ENCODE measurements at regions not wholly inside any gene's neighbourhood (a gene's known extent, or its start where the extent isn't known, plus 50 kb on each side); places are given as distances from the start of the nearest gene placed in this dataset.

- no peak for DNase-seq (ENCODE audit: low read depth in 1 of 2, low spot score in 1 of 2)
Observed at GRCh38 chr17:79295307-79295706, 220.7 kb downstream of the ENGASE start.

- peak; percentile 4 to 8 for DNase-seq (ENCODE audit: low read depth in 1 of 2, low spot score in 1 of 2)
Observed at GRCh38 chr17:79294459-79295071, 219.9 kb downstream of the ENGASE start.

GRCh38 chr17:79292501-79292900 is 217.9 kb downstream of the ENGASE start:
- no peak for DNase-seq (ENCODE audit: low read depth in 1 of 2, low spot score in 1 of 2)

- no peak for DNase-seq (ENCODE audit: low read depth in 1 of 2, low spot score in 1 of 2)
Observed at GRCh38 chr17:79291391-79291790, 216.8 kb downstream of the ENGASE start.

- no peak for DNase-seq (ENCODE audit: low read depth in 1 of 2, low spot score in 1 of 2)
Observed at GRCh38 chr17:79290726-79291125, 216.1 kb downstream of the ENGASE start.

GRCh38 chr17:79288950-79289349 is 214.3 kb downstream of the ENGASE start:
- no peak for DNase-seq (ENCODE audit: low read depth in 1 of 2, low spot score in 1 of 2)

GRCh38 chr17:79286440-79286839 is 211.8 kb downstream of the ENGASE start:
- no peak for DNase-seq (ENCODE audit: low read depth in 1 of 2, low spot score in 1 of 2)

GRCh38 chr17:79285973-79286372 is 211.3 kb downstream of the ENGASE start:
- DNase-seq (ENCODE audit: low read depth in 1 of 2, low spot score in 1 of 2), result no peak

- no peak for DNase-seq (ENCODE audit: low read depth in 1 of 2, low spot score in 1 of 2)
Observed at GRCh38 chr17:79282294-79282693, 207.7 kb downstream of the ENGASE start.

- DNase-seq (ENCODE audit: low read depth in 1 of 2, low spot score in 1 of 2), result no peak
Observed at GRCh38 chr17:79281803-79282202, 207.2 kb downstream of the ENGASE start.

- no peak for DNase-seq (ENCODE audit: low read depth in 1 of 2, low spot score in 1 of 2)
Observed at GRCh38 chr17:79280866-79281572, 206.4 kb downstream of the ENGASE start.

GRCh38 chr17:79280010-79280409 is 205.4 kb downstream of the ENGASE start:
- no peak for DNase-seq (ENCODE audit: low read depth in 1 of 2, low spot score in 1 of 2)

GRCh38 chr17:79279320-79279719 is 204.7 kb downstream of the ENGASE start:
- DNase-seq (ENCODE audit: low read depth in 1 of 2, low spot score in 1 of 2), result no peak

GRCh38 chr17:79276821-79277220 is 202.2 kb downstream of the ENGASE start:
- no peak for DNase-seq (ENCODE audit: low read depth in 1 of 2, low spot score in 1 of 2)

- DNase-seq (ENCODE audit: low read depth in 1 of 2, low spot score in 1 of 2), result no peak
Observed at GRCh38 chr17:79273660-79274059, 199.0 kb downstream of the ENGASE start.

GRCh38 chr17:79272666-79273219 is 198.1 kb downstream of the ENGASE start:
- no peak for DNase-seq (ENCODE audit: low read depth in 1 of 2, low spot score in 1 of 2)

- DNase-seq (ENCODE audit: low read depth in 1 of 2, low spot score in 1 of 2), result no peak
Observed at GRCh38 chr17:79272220-79272619, 197.6 kb downstream of the ENGASE start.

GRCh38 chr17:79269620-79270019 is 195.0 kb downstream of the ENGASE start:
- no peak for DNase-seq (ENCODE audit: low read depth in 1 of 2, low spot score in 1 of 2)

- DNase-seq (ENCODE audit: low read depth in 1 of 2, low spot score in 1 of 2), result no peak
Observed at GRCh38 chr17:79263191-79263590, 188.6 kb downstream of the ENGASE start.

GRCh38 chr17:79262624-79263023 is 188.0 kb downstream of the ENGASE start:
- no peak for DNase-seq (ENCODE audit: low read depth in 1 of 2, low spot score in 1 of 2)

- no peak for DNase-seq (ENCODE audit: low read depth in 1 of 2, low spot score in 1 of 2)
Observed at GRCh38 chr17:79261355-79262072, 186.9 kb downstream of the ENGASE start.

- DNase-seq (ENCODE audit: low read depth in 1 of 2, low spot score in 1 of 2), result no peak
Observed at GRCh38 chr17:79258843-79259242, 184.2 kb downstream of the ENGASE start.

Measured in activated CD4-positive, alpha-beta T cell treated with anti-CD3 and anti-CD28 coated beads, Interleukin-2, amount 50 U/mL, for 24 hours (primary cell).